ENCODE measurements at regions not wholly inside any gene's neighbourhood (a gene's known extent, or its start where the extent isn't known, plus 50 kb on each side); places are given as distances from the start of the nearest gene placed in this dataset.

- DNase-seq = no peak
Observed at GRCh38 chr7:118298771-118299170, 74.3 kb downstream of the ANKRD7 start.

DNA sequence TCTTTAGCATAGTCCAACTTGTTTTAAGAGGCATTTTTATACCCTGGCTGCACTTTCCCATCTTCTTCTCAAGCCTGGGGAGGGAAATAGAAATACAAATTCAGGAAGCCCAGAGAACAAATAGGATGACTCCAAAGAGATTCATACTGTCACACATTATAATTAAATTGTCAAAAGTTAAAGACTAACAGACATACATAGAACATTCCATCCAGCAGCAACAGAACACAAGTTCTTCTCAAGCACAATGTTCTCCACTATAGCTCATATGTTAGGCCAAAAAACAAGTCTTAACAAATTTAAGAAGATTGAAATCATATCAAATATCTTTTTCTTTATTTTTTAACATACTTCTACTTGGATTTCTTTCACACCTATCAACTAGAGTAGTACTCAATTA, 75.7 kb downstream of the ANKRD7 start:
- no peak for DNase-seq

DNA sequence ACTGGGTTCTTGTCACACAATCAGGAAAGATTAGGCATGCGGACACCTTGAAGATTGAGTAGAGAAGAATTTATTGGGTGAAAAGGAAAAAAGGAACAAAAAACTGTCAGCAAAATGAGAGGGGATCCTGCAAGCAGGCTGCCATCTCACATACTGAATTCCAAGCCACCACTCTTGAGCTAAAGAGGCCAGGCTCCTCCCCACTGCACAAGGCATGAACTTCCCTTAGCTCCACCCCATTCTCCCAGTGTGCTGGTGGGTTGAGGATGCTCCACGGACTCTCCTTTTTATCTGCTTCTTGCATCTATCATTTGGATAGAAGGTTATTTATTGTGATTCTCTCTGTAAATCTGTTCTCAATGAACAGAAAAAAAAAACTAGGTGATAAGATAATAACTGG, 79.6 kb downstream of the ANKRD7 start:
- DNase-seq = no peak

DNA sequence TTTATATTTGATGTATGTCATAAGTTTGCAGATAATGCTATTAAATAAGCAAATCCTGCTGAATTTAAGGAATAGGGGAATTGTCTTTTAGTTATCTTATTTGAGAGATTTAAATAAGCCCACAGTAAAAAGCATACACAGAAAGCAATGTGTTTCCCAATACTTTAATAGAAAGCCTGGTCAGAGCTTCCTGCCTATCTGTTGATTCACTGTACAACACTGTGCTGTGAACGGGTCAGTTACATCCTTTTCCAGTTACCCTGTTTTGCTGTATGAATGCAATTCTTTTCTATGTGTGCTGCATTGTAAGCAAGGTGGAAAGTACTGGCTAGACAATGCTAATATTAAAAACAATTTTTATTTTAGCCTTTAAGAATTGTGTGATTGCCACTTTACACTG, 81.2 kb downstream of the ANKRD7 start:
- DNase-seq = no peak

DNA sequence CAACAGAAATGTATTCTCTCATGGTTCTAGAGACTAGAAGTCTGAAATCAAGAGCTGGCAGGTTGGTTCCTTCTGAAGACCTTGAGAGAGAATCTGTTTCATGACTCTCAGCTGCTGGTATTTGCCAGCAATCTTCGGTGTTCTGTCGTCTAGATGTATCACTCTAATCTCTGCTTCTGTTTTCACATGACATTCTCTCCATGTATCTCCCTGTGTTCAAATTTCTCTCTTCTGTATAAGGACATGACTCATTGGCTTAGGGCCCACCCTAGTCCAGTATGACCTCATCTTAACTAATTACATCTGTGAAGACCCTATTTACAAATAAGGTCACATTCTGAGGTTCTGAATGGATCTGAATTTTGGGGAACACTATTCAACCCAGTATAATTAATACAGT, 82.3 kb downstream of the ANKRD7 start:
- DNase-seq = no peak

DNA sequence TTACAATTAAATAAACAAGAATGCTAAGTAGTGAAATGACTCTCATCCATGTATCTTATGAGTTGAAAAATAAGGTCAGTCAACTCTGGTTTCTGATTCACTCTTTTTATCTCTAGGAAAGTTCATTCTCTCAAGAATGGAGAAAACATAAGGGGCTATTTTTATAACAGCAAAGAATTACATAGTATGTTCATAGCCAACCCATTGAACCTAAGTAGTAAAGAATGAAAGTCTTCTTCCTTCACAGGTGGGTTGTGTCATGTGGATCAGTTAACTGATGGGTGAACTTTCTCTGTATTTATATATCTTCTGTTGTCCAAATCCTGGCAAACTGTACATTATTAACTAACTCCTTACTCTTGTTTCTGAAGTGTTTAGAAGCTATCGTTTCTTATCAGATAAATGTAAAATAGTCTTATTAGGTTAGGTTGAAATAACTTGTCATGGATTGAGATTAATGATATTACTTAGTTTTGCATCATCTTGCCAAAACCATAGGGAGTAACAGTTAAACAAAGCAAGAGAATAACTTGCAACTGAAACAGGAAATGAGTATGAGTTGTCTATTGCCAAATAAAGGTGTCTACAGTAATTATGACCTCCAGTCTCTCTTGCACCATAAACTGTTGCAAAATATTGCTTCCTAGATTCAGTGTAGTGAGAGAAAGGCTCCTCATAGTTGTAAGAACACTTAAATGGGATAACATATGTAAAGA, 86.8 kb downstream of the ANKRD7 start:
- no peak for DNase-seq

- DNase-seq = no peak
Observed at GRCh38 chr7:118312051-118312450, 87.5 kb downstream of the ANKRD7 start.

DNA sequence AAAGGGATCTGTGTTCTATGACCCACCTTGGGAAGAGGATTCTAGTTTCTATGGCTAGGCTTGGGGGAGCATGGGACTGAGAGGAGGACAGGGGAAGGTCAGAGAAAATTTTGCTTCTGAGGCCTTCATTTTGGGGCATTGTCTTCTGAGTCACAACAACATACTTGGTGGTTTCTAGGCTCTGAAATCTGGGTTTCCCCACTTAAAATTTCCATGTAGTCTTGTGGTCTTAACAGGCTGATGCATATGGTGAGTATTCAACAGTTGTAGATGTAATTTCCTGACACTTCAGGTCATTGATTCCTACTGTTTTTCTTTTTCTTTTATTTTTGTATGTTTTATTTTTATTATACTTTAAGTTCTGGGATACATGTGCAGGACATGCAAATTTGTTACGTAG, 88.5 kb downstream of the ANKRD7 start:
- no peak for DNase-seq

DNA sequence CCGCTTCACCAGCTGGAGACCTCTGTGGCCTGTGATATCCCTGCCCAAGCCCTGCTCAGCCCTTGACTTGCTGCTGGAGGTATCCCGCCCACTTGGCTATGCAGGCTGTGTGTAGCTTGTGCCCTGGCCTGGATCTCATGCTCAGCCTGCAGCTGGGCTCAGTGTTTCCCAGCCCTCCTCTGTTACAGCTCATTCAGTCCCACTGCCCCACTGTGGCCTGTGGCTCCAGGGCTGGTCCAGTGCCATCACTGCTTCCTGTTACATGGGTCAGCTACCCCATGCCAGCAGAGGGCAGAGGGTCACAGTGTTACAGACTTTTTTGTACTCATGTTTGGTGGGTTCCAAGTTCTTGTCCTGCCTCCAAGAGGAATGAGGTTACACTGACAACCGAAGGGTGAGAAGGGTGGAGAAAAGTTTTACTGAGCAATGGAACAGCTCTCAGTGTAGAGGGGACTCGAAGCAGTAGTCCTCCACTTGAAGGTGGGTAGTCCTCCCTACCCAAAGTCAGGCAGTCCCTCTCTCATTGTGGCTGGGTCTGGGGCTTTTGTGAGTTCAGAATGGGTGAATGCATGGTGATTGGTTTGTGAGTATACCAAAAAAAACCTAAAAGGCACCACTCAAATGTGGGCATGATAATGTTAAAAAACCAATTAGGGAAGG, 100.4 kb downstream of the ANKRD7 start:
- no peak for DNase-seq

- DNase-seq = no peak
Observed at GRCh38 chr7:118325450-118325808, 100.9 kb downstream of the ANKRD7 start.

GRCh38 chr7:118327174-118327573, 102.7 kb downstream of the ANKRD7 start:
- no peak for DNase-seq

GRCh38 chr7:118328505-118329211, 104.2 kb downstream of the ANKRD7 start:
- DNase-seq = no peak

DNA sequence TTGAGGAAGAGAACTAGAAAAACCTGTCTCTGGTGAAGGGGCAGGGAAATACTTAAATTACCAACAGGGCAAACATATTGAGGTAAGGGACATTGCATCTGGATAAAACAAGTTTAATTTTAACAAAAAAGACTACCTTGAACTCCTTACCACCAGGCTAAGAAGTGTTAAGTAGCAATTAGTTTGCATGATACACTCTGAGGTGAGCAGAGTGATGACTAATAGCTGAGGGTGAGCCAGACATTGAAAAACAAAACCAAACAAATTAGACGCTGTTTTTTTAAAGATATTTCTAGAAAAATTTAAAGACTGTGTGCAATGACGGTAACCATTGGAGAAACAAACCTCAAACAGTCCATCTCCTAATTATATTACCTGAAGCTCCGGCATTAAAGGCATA, 105.9 kb downstream of the ANKRD7 start:
- DNase-seq = no peak

- no peak for DNase-seq
Observed at GRCh38 chr7:118346748-118347147, 122.2 kb downstream of the ANKRD7 start.

GRCh38 chr7:118349604-118350003, 125.1 kb downstream of the ANKRD7 start:
- no peak for DNase-seq

DNA sequence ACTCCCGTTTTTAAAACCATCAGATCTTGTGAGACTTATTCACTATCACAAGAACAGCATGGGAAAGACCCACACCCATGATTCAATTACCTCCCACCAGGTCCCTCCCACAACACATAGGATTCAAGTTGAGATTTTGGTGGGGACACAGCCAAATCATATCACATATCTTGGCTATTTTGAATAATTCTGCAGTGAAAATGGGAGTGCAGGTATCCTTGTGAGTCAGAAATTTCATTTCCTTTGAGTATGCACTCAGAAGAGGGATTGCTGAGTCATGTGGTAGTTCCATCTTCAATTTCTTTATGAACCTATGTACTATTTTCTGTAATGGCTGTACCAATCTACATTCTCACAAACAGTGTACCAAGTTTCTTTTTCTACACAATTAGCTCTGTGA, 125.8 kb downstream of the ANKRD7 start:
- DNase-seq = no peak

- DNase-seq = no peak
Observed at GRCh38 chr7:118352867-118353453, 128.5 kb downstream of the ANKRD7 start.

DNA sequence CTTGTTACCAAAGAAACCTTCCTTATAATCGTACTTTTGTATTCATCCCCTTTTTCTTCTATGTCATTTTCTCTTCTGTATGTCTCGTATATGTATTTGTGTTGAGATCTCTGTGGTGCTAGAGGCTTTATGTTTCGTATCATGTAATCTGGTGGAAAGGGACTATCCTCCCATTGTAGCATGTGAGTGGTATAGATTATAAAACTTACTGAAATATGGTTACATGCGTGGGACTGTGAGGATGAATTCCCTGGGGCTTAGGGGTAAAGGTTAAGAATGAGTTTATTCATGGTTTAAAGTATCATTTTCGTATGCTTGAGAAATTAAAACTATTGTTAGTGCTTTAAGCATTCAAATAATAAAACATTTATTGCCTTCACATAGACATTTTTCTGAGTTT, 141.9 kb downstream of the ANKRD7 start:
- DNase-seq = no peak

DNA sequence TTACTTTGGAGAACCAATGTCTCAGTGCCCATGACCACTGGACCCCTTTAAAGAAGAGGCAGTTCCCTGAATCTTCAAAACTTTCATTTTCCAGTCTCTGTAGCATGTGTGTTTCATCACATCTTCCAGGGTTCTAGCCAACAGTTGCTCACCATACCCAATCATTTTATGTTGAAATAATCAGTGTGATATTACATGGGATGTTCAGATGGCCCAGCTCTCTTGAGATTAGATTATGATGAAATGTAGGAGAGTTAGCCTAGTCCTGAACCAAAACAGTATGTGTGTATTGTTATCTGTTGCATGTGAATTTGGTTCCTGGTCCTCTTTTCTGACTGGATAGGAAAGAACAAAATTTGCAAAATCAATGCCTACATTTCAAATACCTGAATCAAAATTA, 144.5 kb downstream of the ANKRD7 start:
- no peak for DNase-seq

GRCh38 chr7:118369987-118370386, 145.5 kb downstream of the ANKRD7 start:
- DNase-seq = no peak

GRCh38 chr7:118372530-118372929, 148.0 kb downstream of the ANKRD7 start:
- DNase-seq = no peak

DNA sequence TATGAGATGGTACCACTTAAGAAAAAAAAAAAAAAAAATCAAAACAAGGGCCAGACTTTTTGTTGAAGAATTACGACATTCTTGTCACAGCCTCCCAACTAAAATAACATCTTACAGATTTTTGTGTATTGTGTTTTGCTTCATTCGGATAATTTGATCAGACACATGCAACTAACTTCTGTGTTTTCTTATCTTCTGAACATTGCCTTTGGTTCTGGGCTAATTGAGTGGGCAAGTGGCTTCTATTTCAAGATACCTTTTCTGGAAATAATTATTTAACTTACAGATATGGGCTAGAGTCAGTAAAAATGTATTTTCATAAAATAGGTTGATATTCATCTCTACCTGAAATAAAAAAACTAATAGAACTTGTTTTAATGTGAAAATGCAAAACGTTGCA, 165.1 kb downstream of the ANKRD7 start:
- DNase-seq = no peak

DNA sequence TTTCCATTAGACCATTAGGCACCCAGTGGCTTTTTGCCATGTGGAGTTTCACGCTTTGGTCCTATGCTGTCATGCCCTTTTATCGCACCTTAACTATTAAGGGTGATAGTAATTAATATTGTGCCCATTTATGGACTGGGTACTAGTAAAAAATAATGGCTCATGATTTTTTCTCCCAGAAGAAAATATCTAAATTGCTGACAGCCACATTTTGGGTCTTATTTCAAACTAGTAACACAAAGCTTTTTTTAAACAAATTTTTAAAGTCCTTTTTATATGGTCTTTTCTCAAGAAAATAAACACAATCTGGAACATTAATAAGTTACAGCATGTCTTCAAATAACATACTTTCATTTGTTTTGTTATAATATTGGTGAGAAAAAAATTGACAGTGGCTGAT, 179.7 kb downstream of the ANKRD7 start:
- no peak for DNase-seq

DNA sequence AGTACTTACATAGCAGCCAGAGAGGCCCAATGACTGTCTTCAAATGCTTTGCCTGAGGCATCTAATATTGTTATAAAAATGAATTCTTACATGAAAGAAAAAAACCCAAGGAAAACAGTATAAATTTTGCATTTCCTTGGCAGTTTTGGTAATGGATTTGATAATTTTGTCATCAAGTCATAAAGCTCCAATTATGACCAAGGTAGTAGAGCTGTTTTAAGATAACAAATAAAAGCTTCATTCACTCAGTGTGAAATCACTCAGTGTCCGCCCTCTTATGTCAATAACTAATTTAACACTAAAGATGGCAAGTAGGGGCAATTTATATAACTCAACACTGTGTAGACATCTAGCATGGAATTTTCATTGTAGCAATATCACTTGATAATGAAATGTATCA, 193.9 kb downstream of the ANKRD7 start:
- DNase-seq = no peak
